ENCODE measurements at regions not wholly inside any gene's neighbourhood (a gene's known extent, or its start where the extent isn't known, plus 50 kb on each side); places are given as distances from the start of the nearest gene placed in this dataset.

GRCh38 chr1:228901936-228902681, 166.8 kb downstream of the RHOU start:
- Histone ChIP-seq H4K20me1 (ENCODE audit: insufficient read depth, poor library complexity, severe bottlenecking) (no peaks in the 10 kb centered on the region), H3K4me1 (ENCODE audit: insufficient read depth) (peaks cover 79% of the 10 kb centered on the region), H3K4me3 (no peak overlapping the region), H2AFZ (no peak overlapping the region), H3K9me2 (replicated peaks; ENCODE audit: insufficient read depth) (no peaks in the 10 kb centered on the region), H3K79me2 (no peaks in the 10 kb centered on the region), H3K9me3 (ENCODE audit: low read depth) (no peaks in the 10 kb centered on the region), H3K27ac (peak overlapping the region; percentile 82), H3K27me3 (no peaks in the 10 kb centered on the region), H3K36me3 (replicated peaks; ENCODE audit: insufficient read depth, low read depth) (no peaks in the 10 kb centered on the region), H3K4me2 (no peak overlapping the region)
- 58% methylated on average over 5 of the region's 5 CpGs for WGBS (ENCODE audit: low lambda C conversion rate, missing lambda C conversion rate)
- no peak for DNase-seq (ENCODE audit: low spot score)
- TF ChIP-seq EZH2phosphoT487 (IDR thresholded peaks at IDR 0.05; ENCODE audit: low read depth, severe bottlenecking, unreplicated experiment) (no peak), EZH2 (IDR thresholded peaks at IDR 0.05; ENCODE audit: borderline replicate concordance) (no peak), CTCF (IDR thresholded peaks at IDR 0.05; ENCODE audit: poor library complexity) (no peak)

- Histone ChIP-seq H4K20me1 (ENCODE audit: insufficient read depth, poor library complexity, severe bottlenecking) (no peaks in the 10 kb centered on the region), H3K9me2 (replicated peaks; ENCODE audit: insufficient read depth) (no peaks in the 10 kb centered on the region), H3K9me3 (ENCODE audit: low read depth) (no peaks in the 10 kb centered on the region), H3K27me3 (no peaks in the 10 kb centered on the region), H3K4me1 (ENCODE audit: insufficient read depth) (peaks cover 79% of the 10 kb centered on the region), H3K79me2 (no peaks in the 10 kb centered on the region), H3K36me3 (replicated peaks; ENCODE audit: insufficient read depth, low read depth) (no peaks in the 10 kb centered on the region), H3K4me2 (peak overlapping the region; percentile 40), H3K27ac (peak overlapping the region; percentile 77), H2AFZ (no peak overlapping the region), H3K4me3 (no peak overlapping the region)
- DNase-seq (ENCODE audit: low spot score), result peak; percentile 80
- no peak for TF ChIP-seq EZH2 (IDR thresholded peaks at IDR 0.05; ENCODE audit: borderline replicate concordance)
- TF ChIP-seq CTCF (IDR thresholded peaks at IDR 0.05; ENCODE audit: poor library complexity), result no peak
- TF ChIP-seq EZH2phosphoT487 (IDR thresholded peaks at IDR 0.05; ENCODE audit: low read depth, severe bottlenecking, unreplicated experiment), result no peak
- WGBS (ENCODE audit: low lambda C conversion rate, missing lambda C conversion rate), result 70% methylated on average over 13 of the region's 13 CpGs
Observed at GRCh38 chr1:228902781-228903433, 167.6 kb downstream of the RHOU start.

GRCh38 chr1:228903434-228904071, 168.3 kb downstream of the RHOU start:
- Histone ChIP-seq H3K4me3 (no peak overlapping the region), H3K79me2 (no peaks in the 10 kb centered on the region), H3K27me3 (no peaks in the 10 kb centered on the region), H3K4me1 (ENCODE audit: insufficient read depth) (peaks cover 75% of the 10 kb centered on the region), H2AFZ (no peak overlapping the region), H3K27ac (peak overlapping the region; percentile 77), H3K36me3 (replicated peaks; ENCODE audit: insufficient read depth, low read depth) (no peaks in the 10 kb centered on the region), H3K9me3 (ENCODE audit: low read depth) (no peaks in the 10 kb centered on the region), H3K4me2 (peak overlapping the region; percentile 40), H3K9me2 (replicated peaks; ENCODE audit: insufficient read depth) (no peaks in the 10 kb centered on the region), H4K20me1 (ENCODE audit: insufficient read depth, poor library complexity, severe bottlenecking) (no peaks in the 10 kb centered on the region)
- no peak for DNase-seq (ENCODE audit: low spot score)
- TF ChIP-seq EZH2 (IDR thresholded peaks at IDR 0.05; ENCODE audit: borderline replicate concordance) (no peak), CTCF (IDR thresholded peaks at IDR 0.05; ENCODE audit: poor library complexity) (no peak), EZH2phosphoT487 (IDR thresholded peaks at IDR 0.05; ENCODE audit: low read depth, severe bottlenecking, unreplicated experiment) (no peak)
- 66% methylated on average over 9 of the region's 9 CpGs for WGBS (ENCODE audit: low lambda C conversion rate, missing lambda C conversion rate)

Data from hepatocyte (in vitro differentiated cells).